ENCODE measurements at regions not wholly inside any gene's neighbourhood (a gene's known extent, or its start where the extent isn't known, plus 50 kb on each side); places are given as distances from the start of the nearest gene placed in this dataset.

GRCh38 chr9:12915366-12915954, 140.6 kb downstream of the LURAP1L start:
- Histone ChIP-seq H2AFZ (ENCODE audit: insufficient read depth, low read depth, low read length, poor library complexity, severe bottlenecking) (no peak overlapping the region), H3K4me3 (ENCODE audit: control extremely low read depth in 1 of 5, extremely low read depth in 1 of 5, insufficient read depth in 1 of 5, low read depth in 2 of 5, low read length in 4 of 5) (no peak overlapping the region), H3K27me3 (replicated peaks in 1 of 4; ENCODE audit: control extremely low read depth in 1 of 4, control insufficient read depth in 3 of 4, insufficient read depth in 4 of 4, low read length in 3 of 4) (no peaks in the 10 kb centered on the region), H3K79me2 (ENCODE audit: control insufficient read depth, insufficient read depth, low read length) (no peaks in the 10 kb centered on the region), H3K36me3 (replicated peaks in 1 of 2; ENCODE audit: control extremely low read depth in 1 of 2, control insufficient read depth in 1 of 2, extremely low read depth in 1 of 2, insufficient read depth in 2 of 2, low read length in 1 of 2) (no peaks in the 10 kb centered on the region), H3K9me3 (ENCODE audit: control extremely low read depth in 1 of 3, control insufficient read depth in 2 of 3, insufficient read depth in 1 of 3, low read length in 2 of 3) (no peaks in the 10 kb centered on the region), H3K4me2 (replicated peaks; ENCODE audit: low read depth, low read length, poor library complexity, severe bottlenecking) (no peak overlapping the region), H3K9ac (ENCODE audit: low read length) (no peak overlapping the region), H4K20me1 (ENCODE audit: control insufficient read depth, insufficient read depth, low read length, poor library complexity, severe bottlenecking) (no peaks in the 10 kb centered on the region), H3K27ac (ENCODE audit: low read length in 2 of 2) (no peak overlapping the region), H3K4me1 (ENCODE audit: control insufficient read depth in 2 of 2, insufficient read depth in 2 of 2, low read length in 2 of 2) (no peaks in the 10 kb centered on the region)
- 75% methylated on average over 2 of the region's 3 CpGs for WGBS (ENCODE audit: insufficient coverage)
- H3K4me3 Mint-ChIP-seq = no peak overlapping the region
- intact Hi-C loops (cut with micrococcal nuclease) = no loop called here
- DNase-seq (no peak), ATAC-seq (ENCODE audit: low read depth) (no peak)
- no peaks in the 10 kb centered on the region for H3K27me3 Mint-ChIP-seq
- no peaks in the 10 kb centered on the region for H3K9me3 Mint-ChIP-seq (ENCODE audit: insufficient read depth)
- H3K27ac Mint-ChIP-seq = no peak overlapping the region
- ChIA-PET POLR2A (no interaction called here), CTCF (no interaction called here)
- H3K4me1 Mint-ChIP-seq = no peaks in the 10 kb centered on the region
- no peak for TF ChIP-seq EZH2 (IDR thresholded peaks at IDR 0.05; ENCODE audit: borderline replicate concordance, insufficient read depth, low read depth, low read length, poor library complexity, severe bottlenecking)
- no peak for TF ChIP-seq CTCF (IDR thresholded peaks at IDR 0.05)

GRCh38 chr9:12916042-12916441, 141.2 kb downstream of the LURAP1L start:
- H3K4me1 Mint-ChIP-seq = no peaks in the 10 kb centered on the region
- POLR2A ChIA-PET = no interaction called here
- no peaks in the 10 kb centered on the region for H3K9me3 Mint-ChIP-seq (ENCODE audit: insufficient read depth)
- H4K20me1 ChIP-seq (ENCODE audit: control insufficient read depth, insufficient read depth, low read length, poor library complexity, severe bottlenecking) = no peaks in the 10 kb centered on the region
- H3K4me3 ChIP-seq (ENCODE audit: control extremely low read depth in 1 of 5, extremely low read depth in 1 of 5, insufficient read depth in 1 of 5, low read depth in 2 of 5, low read length in 4 of 5) = no peak overlapping the region
- H3K27me3 ChIP-seq (replicated peaks in 1 of 4; ENCODE audit: control extremely low read depth in 1 of 4, control insufficient read depth in 3 of 4, insufficient read depth in 4 of 4, low read length in 3 of 4) = no peaks in the 10 kb centered on the region
- intact Hi-C loops (cut with micrococcal nuclease) = no loop called here
- no peak overlapping the region for H3K4me3 Mint-ChIP-seq
- ATAC-seq (ENCODE audit: low read depth) (no peak), DNase-seq (no peak)
- no peak overlapping the region for H2AFZ ChIP-seq (ENCODE audit: insufficient read depth, low read depth, low read length, poor library complexity, severe bottlenecking)
- no peaks in the 10 kb centered on the region for H3K27me3 Mint-ChIP-seq
- 88% methylated on average over 1 of the region's 1 CpG for WGBS (ENCODE audit: insufficient coverage)
- no peak overlapping the region for H3K27ac ChIP-seq (ENCODE audit: low read length in 2 of 2)
- TF ChIP-seq EZH2 (IDR thresholded peaks at IDR 0.05; ENCODE audit: borderline replicate concordance, insufficient read depth, low read depth, low read length, poor library complexity, severe bottlenecking) (no peak), CTCF (IDR thresholded peaks at IDR 0.05) (no peak)
- no peaks in the 10 kb centered on the region for H3K9me3 ChIP-seq (ENCODE audit: control extremely low read depth in 1 of 3, control insufficient read depth in 2 of 3, insufficient read depth in 1 of 3, low read length in 2 of 3)
- H3K79me2 ChIP-seq (ENCODE audit: control insufficient read depth, insufficient read depth, low read length) = no peaks in the 10 kb centered on the region
- no peak overlapping the region for H3K4me2 ChIP-seq (replicated peaks; ENCODE audit: low read depth, low read length, poor library complexity, severe bottlenecking)
- no peaks in the 10 kb centered on the region for H3K4me1 ChIP-seq (ENCODE audit: control insufficient read depth in 2 of 2, insufficient read depth in 2 of 2, low read length in 2 of 2)
- CTCF ChIA-PET = no interaction called here
- no peak overlapping the region for H3K9ac ChIP-seq (ENCODE audit: low read length)
- H3K36me3 ChIP-seq (replicated peaks in 1 of 2; ENCODE audit: control extremely low read depth in 1 of 2, control insufficient read depth in 1 of 2, extremely low read depth in 1 of 2, insufficient read depth in 2 of 2, low read length in 1 of 2) = no peaks in the 10 kb centered on the region
- H3K27ac Mint-ChIP-seq = no peak overlapping the region

Data from B cell (primary cell).